Right ventricle myocardium superior (tissue), 1 donor: ENCODE measurements at regions not wholly inside any gene's neighbourhood (a gene's known extent, or its start where the extent isn't known, plus 50 kb on each side); places are given as distances from the start of the nearest gene placed in this dataset.

ENCODE experiments used
- ATAC-seq: fragments of 200-7000 bp; cut with Tn5 transposase; one replicate; pipeline ENCODE4 v1.9.1; 2020; ENCODE audit warnings: mild to moderate bottlenecking; ENCODE audit not compliant: poor library complexity
- DNase-seq: peaks from one replicate; pipeline ENCODE4 v3.0.0-alpha.2; 2020
- intact Hi-C: fragments of 100-400 bp; cut with DNase I; formaldehyde crosslinking; loops from one replicate; pipeline ENCODE4 v1.11.2; 2022
- donor health status: DM: no; HTN: yes; CAD: no; lungs with severe emphysema.

DNA sequence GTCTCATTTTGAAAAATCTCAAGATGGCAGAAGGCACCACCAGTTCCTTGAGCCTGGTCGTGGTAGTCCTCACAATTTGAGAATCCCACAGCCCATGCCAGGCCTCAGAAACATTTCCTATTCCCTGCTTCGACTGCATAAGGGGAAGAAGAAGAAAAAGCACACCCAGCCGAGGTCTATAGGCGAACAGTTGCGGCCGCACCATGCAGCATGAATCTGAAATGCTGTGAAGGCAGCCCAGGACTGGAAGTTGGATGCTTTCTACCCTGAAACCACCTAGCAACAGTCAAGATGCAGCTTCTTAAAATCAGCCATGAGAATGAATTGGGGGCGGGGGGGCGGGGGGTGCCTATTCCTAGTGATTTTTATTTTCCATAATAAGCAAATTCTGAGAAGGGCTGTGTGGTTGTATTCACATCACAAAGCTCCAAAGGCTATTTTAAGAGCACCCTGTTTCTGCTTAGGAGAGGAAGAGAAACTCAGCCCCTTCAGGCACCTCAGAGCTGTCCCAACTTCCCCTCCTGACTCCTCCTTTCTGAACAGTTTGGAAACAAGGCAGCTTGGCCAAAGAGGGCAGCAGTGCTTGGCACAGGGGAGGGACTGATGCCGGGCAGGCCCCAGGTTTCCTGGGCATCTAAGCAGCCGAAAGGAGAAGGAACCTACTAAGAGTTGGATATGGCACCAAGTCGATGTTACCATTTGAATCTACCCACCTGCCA is 172.5 kb upstream of the FOXN3 start:
- ATAC-seq (peak; percentile 67), DNase-seq (peak; percentile 59)
- intact Hi-C loops, result no loop called here

DNA sequence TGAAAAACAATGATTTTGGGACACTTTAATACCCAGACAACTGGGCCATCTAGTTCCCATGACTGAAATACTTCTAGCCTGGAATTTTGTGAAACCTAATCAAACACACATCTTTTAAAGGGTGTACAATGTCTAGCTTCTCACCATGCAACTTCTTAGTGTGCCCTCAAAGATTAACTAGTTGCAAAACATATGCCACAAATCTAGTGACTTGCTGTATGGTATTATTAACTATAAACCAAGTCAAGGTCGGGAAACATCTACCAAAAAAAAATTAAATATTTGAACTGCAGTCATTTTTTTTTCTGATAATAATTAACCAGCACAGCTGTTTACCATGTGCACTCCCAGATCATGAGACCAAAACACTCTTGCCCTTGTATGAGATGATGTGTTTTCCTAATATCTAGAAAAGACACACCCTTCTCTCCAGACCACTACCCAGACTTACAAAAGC is 171.8 kb upstream of the FOXN3 start:
- ATAC-seq (no peak), DNase-seq (no peak)
- intact Hi-C loops, result no loop called here

DNA sequence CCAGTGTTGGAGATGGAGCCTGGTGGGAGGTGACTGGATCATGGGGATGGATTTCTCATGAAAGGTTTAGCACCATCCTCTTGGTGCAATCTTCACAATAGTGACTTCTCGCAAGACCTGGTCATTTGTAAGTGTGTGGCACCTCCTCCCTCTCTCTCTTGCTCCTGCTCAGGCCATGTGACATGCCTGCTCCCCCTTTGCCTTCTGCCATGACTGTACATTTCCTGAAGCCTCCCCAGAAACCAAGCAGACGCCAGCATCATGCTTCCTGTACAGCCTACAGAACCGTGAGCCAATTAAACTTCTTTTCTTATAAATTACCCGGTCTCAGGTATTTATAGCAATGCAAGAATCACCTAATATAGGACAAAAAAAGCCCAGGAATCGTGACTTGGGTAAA is 171.0 kb upstream of the FOXN3 start:
- intact Hi-C loops, result no loop called here
- ATAC-seq (no peak), DNase-seq (no peak)

DNA sequence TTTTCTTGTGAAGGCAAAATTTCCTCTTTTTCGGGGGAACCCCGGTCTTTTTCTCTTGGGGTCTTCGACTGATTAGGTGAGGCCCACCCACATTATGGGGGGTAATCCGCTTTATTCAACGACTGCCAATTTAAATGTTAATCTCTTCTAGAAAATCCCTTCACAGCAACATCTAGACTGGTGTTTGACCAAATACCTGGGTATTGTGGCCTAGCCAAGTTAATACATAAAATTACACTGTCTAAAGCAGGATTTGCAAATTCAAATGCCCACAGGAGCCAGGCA is 170.0 kb upstream of the FOXN3 start:
- intact Hi-C loops, result no loop called here
- no peak for ATAC-seq

DNA sequence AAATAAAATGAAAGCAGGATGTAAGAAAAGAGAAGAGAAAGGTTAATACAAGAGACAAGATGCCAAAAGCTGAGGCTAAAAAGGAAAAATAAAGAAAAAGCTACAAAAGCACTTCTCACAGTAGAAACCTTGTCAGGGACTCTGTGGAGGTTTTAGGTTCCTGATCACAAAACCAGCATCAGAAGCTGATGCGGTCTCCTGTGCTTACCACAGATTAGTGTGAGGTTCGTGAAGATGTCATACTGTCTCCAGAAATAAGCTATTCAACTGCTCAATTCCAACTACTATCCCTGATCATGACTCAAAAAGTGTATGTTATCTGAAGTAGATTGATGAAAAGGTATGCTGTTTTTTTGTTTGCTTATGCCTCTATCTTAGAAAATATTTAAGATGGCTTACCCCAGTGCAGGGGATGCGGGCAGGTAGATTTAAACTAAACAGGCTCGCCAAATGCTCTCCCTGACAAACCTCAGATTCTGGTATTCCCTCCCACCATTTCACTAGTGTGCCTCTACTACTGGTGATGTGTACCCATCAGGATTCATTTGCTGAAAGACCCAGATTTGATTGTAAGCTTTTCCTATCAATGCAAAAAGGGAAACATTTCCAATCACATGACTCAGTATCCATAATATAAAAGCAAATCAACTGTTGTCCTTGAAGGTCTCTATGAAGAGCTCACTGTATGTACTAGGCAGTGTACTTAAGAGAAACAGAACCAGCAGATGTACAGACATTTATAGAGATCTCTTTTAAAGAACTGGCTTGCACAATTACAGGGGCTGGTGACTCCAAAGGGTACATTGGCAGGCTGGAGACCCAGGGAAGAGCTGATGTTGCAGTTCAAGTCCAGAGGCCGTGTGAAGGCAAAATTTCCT is 169.5 kb upstream of the FOXN3 start:
- peak; percentile 53 for ATAC-seq
- no peak for DNase-seq
- intact Hi-C loops, result no loop called here

More for the DNA sequence above, 170.0 kb upstream of the FOXN3 start:
- no peak for DNase-seq

DNA sequence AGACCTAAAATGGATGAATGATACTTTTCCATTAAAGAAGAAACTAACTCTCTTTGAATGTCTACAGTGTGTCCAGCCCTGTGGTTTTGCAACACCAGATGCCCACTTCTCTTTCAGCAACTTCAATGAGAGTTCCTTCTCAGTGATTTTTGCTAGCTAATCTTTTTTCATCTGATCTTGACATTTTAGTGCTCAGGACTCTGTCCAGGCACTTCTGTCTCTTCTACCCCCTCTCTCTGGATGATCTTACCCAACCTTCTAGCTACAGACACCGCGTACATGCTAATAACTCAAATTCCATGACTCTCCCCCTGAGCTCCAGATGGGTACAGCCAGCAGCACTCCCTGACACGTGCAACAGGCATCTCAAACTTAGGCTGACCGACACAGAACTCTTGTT is 161.1 kb upstream of the FOXN3 start:
- ATAC-seq (peak; percentile 70), DNase-seq (peak; percentile 37)
- intact Hi-C loops, result no loop called here

DNA sequence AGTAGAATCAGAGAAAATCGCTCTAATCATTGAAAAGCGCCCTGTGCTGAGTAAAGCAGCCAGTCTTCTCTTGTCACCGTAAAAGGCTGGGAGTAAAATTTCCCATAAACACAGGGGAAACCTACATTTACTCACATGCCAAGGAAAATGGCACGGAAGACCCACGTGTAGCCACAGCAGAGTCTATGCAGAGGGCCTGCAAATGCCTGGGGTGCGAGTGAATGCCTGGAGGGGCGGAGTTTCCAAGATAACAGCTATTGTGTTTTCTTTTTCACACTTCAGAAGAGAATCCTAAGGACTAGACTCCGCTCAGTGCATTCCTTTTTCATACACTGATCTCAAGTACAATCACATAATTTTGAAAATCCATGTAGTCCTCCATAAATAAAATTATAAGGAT is 159.9 kb upstream of the FOXN3 start:
- ATAC-seq, result no peak
- DNase-seq, result no peak
- intact Hi-C loops, result no loop called here

DNA sequence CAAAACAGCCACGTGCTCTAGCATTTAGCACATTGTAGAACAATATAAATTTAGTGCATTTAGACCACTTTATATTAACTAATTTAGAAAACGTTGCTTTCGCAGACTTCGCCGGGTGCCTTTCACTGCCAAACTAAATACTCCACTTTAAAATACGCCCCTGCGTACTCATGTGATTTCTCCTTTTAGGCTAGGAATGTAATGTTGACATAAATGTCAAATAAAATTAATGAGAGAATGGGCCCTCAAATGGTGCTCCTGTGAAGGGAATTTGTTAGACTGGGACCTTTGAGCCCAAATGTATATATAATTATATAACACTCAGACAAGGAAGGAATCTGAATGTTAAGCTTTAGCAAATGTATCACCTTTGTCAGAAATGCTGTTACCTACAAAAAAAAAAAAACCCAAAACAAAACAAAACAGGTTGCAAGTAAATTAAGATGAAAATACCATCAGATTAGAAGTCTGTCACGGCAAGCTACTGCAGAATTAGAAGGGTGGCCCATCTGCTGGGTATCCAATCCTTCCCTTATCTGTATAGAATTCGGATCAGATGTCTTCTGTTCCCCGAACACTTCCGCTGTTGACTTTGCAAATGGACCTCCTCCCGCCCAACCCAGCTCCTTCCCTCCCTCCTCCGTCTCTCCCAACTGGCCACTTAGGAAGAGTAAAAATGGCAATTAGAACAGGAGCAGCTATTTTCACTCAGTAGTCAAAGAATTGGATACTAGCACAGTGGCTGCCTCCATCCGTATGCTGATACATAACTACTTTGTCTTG is 159.3 kb upstream of the FOXN3 start:
- no peak for ATAC-seq
- intact Hi-C loops, result no loop called here
- DNase-seq, result no peak

DNA sequence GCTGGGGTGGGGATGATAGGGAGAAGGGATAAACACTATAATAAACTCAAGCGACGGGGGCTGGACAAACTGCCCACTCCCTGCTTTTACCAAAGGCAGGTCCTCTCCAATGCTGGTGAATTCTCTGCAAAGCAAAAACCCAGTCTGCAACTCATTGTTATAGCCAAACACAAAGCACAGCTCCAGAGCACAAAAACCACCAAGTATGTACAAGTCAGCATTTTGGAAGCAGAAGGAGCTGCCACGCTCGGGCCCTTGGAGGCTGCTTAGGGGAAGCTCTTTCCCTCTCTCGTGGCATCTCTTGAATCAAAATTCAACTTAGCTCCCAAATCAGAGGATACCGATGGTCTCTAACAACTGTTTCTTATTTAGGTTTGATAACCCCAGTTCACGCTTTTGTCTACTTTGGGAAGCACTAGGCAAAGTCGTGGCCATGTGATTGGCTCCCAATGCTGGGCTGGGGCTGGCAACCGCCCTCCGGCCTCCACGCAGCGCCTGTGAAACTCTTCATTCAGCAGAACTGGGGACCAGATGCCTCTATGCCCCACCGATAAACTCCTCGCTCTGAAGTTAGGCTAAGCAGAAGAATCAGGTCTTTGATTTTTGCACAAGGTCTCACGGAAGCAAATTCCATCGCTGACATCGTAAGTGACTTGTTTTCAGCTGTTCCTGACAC is 158.5 kb upstream of the FOXN3 start:
- ATAC-seq (no peak), DNase-seq (peak; percentile 43)
- intact Hi-C loops, result no loop called here

DNA sequence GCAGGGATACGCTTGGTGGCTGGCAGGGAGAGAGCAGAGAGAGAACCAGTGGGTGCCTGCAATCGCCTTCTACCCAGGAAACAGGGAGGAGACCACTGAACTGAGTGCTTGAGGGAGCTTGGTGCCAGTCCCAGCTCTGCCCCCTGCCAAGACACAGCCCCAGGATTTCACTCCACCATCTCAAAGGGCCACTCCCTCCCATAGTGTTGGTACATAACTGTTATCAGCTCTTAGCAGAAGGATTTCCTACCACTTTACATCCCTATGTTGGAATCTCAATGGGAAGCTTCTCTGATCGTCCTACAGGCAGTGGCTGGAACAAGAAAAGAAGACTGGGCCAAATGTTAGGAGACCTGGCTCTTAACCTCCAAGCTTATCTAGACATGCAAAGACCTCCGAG is 157.4 kb upstream of the FOXN3 start:
- DNase-seq, result no peak
- no peak for ATAC-seq
- intact Hi-C loops, result no loop called here

DNA sequence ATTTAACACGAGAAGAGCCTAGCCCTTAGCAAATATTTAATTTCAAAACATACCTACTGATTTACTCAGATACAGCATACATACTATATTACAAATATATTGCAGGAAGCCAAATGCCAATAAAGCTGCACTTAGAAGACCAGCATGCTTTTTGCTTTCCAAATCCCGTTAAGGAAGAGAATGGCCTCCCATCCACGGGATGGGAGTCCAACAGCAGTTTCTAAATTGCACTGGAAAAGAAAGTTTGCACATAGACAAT is 156.3 kb upstream of the FOXN3 start:
- intact Hi-C loops, result no loop called here
- no peak for ATAC-seq
- DNase-seq, result no peak

DNA sequence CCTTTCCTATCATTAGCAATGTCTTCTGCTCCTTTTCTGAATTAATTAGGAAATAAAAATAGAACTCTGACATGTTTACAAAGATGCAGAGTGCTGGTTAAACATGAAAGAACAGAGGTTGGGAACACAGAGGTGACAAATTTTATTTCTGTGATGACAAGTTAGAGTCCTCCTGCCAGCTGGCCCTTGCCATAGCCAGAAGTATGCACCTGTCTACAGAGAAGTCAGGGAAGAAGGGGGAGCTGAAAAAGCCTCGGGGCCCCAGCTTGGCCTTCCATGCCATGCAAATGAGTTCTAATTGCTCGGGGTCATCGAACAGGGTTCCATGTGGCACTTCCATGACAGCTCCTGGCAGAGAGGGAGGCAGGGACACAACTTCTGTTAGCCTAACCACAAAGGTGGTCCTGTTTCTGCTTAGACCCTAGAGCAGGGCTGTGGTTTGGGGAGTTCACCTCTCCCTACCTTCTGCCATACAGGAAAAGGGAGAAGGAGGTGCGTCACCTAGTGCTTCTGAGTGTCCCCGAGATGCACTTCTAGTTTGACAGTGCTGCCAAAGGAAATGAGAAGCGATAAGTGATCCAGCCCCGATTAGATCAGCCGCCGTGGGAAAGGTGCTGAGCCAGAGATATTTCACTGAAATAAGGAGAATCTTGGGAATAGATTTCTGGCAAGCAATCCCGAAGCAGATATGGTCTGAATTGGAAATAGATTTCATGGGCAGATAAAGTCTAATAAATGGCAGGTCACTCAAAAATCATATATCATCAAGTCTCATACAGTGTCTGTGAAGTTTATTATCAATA is 155.8 kb upstream of the FOXN3 start:
- DNase-seq, result no peak
- peak; percentile 64 for ATAC-seq

DNA sequence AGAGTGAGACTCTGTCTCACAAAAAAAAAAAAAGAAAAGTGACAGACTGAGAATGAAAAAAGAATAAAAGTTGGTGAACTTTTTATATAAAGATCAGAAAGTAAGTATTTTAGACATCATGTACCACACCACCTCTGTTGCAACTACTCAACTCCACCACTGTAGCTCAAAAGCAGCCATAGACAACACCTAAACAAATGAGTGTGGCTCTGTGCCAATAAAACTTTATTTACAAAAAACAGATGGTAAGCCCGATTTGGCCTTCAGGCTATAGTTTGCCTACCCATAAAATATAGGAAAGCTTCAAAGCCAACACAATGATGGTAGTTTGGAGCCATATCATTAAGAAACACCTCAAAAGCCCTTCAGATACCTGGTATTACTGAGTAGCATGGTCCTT is 154.5 kb upstream of the FOXN3 start:
- no peak for ATAC-seq

More for the DNA sequence above, 155.8 kb upstream of the FOXN3 start:
- intact Hi-C loops, result no loop called here

DNA sequence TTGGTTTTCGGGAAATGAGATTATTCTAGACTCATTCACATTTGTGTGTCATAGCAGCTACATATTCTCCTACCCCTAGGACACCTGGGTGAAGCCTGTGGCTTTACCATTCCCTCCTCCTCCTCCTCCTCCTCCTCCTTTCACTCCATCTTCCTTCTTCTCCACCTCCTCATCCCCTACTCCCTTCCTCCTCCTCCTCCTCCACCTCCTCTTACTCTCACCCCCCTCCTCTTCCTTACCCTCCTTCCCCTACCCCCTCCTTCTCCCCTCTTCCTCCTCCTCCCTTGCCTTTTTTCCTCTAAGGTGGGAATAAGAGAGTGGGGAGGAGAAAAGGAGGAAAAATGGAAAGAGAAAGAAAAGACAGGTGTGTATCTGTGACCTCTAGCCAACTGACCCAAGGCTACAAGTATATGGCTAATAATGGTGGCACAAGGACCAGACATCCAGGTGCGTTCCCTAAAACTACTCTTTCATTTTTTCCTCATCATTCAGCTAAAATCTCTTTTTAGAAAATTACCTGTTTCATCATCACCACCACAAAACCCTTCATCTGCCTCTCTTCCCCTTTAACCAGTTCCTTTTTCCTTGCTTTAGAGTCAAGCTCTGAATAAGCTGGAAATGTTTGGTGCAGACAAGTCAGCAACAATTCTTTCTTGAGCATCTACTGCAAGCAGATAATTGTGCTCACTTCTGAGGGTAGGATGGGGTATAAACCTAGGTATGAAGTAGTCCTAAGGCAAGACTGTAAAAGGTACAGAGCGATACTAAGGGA is 149.8 kb upstream of the FOXN3 start:
- intact Hi-C loops, result no loop called here
- ATAC-seq (no peak), DNase-seq (no peak)

More for the DNA sequence above, 154.5 kb upstream of the FOXN3 start:
- intact Hi-C loops, result no loop called here
- no peak for DNase-seq

DNA sequence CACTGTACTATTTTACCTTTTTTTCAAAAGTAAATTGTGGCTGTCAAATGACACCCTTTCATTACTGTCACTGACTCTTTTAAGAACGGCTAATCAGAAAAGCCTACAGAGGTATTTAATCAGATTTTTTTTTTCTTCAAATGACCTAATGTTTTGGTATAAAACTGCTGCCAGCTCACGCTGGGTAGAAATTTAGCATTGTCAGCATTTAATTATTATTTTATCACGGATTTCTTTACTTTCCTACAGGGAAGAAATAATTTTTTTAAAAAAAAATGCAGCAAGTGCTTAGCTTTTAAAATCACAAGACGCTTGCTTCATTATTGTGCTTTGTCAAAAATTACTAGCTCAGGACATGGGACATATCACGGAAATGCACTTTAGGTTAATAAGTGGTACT is 149.1 kb upstream of the FOXN3 start:
- no peak for ATAC-seq
- intact Hi-C loops, result no loop called here
- no peak for DNase-seq

DNA sequence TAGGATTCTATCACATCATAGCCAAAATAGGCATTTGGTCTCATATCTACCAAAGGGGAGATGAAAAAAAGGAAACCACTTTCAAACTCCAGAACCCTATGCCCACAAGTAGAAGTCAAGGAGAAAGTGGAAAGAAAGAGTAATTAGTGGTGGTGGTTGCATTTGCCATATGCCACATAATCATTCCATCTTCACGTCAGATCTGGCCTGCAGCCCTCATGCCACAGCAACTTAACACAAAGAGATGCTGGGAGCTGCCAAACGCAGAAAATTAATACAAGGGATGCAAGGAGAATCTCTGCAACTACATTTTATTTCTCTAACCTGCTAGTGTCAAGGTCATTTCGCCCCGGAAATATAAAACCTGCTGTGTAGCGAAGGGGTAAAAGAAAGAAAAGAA is 148.6 kb upstream of the FOXN3 start:
- intact Hi-C loops, result no loop called here
- ATAC-seq, result no peak
- DNase-seq, result no peak

DNA sequence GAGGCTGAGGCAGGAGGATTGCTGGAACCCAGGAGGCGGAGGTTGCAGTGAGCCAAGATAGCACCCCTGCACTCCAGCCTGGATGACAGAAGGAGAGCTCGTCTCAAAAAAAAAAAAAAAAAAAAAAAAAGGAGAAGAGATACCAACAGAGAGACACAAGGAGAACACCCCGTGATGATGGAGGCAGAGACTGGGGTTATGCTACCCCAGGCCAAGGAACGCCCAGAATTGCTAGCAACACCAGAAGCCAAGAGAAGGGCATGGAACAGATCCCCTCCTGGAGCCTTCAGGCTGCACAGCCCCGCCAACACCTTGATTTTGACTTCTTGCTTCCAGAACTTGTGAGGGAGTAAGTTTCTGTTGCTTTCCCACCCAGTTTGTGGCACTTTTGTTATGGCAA is 148.0 kb upstream of the FOXN3 start:
- intact Hi-C loops, result no loop called here
- DNase-seq (no peak), ATAC-seq (peak; percentile 15)
